HG03439 (cell line): ENCODE measurements at regions not wholly inside any gene's neighbourhood (a gene's known extent, or its start where the extent isn't known, plus 50 kb on each side); places are given as distances from the start of the nearest gene placed in this dataset.

Source experiments
- ATAC-seq: cut with Tn5 transposase; IDR thresholded peaks from one replicate; pipeline ENCODE4 v1.9.1; 2021; ENCODE audit warnings: mild to moderate bottlenecking, moderate library complexity; ENCODE audit not compliant: unreplicated experiment

DNA sequence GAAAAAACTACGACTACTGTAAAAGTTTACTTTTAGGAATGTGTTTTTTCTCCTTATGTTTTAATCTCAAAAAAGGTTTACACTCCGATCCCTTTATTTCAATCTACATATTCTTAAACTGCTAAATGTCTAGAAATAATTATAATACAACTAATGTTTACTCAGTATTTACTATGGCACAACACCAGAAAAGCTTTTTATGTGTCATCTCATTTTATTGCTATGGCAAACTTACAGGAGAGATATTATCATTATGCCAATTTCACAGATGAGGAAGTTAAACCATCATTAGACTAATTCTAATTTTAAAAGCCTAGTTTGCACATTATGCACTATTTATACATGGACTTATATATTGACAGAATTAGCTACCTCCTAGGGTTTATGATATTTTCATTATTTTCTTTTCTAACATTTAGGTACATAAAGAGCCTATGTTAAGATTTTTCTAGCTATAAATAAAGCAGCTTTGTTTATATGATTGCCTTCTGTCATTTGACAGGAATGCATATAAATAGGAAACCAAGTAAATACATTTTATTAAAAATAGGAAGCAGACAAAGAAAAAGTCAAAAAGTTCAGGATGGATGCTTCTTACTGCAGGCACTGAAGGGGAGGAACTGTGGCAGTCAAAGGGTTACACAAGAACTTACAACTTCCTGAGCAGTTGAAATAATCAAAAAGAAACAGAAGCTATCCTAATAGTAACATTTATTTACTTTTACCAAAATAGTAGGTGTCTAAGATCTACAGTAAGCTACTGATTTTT, 442.4 kb downstream of the LTN1 start:
- no peak for ATAC-seq

DNA sequence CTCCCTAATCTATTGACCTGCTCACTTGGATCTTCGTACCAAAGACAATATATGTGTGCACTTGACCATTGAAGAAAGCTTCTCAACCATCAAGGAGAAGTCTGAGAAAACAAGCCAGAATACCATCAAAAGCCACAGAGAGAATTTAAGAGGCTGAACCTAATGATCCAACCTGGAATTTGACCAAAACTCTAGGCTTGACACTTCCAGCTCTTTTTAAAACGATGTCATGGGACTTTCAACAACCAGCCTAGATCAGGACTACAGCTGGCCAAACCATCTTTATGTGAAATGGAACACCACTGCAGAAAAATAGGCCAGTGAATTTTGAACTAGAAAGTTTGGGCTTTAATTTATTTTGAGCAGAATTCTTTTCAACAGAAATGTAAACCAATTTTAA, 444.4 kb downstream of the LTN1 start:
- ATAC-seq = no peak

DNA sequence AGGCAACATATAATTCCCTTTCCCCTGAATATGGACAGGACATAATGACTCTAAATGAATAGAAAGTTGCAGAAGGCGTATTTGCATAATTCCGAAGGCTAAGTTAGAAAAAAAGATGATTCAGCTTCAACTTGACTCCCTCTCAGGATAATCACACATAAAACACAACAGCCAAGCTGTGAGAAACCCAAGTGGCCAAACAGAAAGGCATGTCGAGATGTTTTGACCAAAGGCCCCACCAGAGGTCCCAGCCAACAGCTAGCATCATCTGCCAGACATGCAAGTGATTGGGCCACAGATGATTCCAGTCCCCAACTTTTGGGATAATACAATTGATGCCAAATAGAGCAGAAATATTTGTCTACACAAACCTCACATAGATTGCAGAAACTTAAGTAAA, 444.9 kb downstream of the LTN1 start:
- no peak for ATAC-seq

DNA sequence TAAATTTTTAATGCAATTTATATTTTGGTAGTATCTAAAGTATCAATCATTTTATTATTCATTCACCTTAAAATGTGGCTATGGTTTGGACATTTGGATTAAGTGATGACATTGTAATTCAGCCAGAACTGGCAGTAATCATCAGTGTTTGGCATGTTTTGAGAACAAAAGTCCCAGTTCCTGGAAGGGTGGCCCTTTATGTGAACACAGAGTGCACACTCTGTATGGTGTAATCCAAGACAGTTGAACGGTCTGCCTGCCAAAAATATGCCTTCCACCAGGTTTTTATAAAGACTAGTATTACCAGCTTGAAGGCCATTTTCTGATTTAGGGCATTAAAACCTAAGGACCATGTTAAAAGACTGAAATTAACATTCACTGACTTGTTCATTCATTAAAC, 448.7 kb downstream of the LTN1 start:
- no peak for ATAC-seq

DNA sequence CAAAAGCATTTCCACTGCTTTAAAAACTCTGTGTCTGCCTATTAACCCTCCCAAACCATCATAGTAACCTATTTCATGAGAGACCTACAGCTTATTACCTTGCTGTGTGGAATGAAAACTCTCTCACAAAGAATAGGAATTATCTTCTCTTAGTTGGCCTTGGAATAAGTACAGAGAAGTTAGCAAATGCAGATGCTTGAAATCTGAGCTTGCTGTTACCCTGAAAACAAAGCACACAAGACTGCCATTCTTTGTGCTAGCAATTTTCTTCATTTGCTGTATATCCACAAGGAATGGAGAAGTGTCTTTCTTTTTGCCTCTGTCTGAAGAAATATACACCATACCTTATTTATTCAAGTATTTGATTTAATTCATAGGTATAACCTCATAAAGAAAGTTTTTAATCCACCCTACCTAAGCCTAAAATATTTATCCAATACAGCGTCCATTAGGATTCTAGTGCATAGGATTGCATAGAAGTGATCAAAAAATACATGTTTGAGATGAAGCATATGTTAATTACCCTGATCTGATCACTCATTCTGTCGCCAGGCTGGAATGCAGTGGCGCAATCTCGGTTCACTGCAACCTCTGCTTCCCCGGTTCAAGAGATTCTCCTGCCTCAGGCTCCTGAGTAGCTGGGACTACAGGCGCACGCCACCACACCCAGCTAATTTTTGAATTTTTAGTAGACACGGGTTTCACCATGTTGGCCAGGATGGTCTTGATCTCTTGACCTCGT, 451.1 kb downstream of the LTN1 start:
- no peak for ATAC-seq

DNA sequence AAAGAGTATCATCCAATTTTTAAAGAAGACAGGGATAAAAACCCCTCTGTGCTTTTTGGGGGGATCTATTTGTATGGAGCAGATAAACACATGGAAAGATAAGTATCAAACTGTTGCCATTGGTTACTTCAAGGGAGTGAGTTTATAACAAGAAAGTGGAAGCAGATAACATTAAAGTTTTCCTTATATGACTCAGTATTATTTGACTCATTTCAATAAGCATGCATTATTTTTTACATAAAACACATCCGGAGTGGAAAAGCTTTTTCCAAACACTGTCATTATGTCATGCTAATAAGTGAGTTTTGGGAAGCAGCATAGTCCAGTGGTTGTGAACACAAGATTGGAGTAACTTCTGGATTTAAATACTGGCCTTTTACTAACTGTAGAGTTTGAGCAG, 452.2 kb downstream of the LTN1 start:
- no peak for ATAC-seq

DNA sequence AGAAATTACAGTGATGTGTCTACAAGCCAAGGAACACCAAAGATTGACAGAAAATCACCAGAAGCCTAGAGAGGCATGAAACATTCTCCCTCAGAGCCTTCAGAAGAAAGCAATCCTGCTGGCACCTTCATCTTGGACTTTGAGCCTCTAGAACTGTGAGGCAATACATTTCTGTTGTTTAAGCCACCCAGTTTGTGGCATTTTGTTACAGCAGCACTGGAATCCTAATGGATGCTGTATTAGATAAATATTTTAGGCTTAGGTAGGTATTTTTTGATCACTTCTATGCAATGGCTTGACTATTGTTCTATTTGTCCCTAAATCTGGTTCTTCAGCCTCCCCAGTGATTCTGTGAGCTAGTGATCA, 453.1 kb downstream of the LTN1 start:
- no peak for ATAC-seq

DNA sequence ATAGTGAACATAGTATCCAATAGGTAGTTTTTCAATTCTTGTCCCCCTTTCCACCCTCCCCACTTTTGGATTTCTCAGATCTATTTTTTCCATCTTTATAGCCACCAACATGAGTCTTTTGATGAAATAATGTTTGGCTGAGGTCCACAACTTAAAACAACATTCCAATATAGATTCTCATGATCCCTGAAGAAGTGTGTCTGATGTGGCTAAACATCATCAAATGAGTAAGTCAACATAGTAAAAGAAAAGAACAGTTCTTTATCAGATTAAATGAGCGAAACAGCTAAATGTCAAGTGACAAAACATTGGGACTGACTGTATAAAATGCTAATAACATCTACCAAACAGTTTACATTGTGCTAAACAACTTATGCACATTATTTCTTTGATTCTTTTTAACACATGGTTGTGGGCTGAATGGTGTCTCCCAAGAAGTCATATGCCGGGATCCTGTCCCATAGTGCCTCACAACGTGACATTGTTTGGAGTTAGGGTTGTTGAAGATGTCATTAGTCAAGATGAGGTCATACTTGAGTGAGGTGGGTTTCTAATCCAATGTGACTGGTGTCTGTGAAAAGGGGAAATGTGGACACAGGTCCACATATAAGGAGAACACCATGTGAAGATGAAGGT, 453.6 kb downstream of the LTN1 start:
- no peak for ATAC-seq

DNA sequence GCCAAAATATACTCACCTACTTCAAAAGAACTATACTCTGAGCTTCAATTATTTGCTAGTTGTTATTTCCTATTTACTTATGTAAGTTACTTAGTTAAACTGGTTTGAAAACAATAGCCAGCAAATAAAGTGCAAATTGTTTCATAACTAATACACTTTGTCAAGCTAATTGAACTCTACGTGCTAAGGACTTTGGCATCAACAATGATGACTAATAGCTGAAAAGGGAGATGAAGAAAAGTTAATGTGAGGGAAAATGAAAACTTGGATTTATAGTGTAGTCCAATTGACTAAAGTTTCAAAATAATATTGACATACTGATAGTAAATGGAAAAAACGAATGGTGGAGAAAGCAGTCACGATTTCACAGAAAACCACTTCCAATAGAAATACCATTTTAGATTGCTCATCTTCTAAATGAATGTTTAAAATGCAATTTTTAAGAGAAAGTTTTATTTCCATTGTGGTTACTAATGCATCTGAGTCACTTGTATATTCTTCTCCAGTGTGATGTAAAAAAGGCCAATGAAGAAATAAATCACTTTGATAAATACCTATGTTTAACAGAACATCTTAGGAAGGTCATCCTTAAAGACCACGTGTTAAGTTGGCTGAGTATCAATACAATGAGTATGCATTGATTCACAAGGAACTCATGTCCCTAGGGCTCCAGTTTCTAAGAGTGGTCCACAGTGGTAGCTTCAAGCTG, 455.2 kb downstream of the LTN1 start:
- ATAC-seq = no peak

DNA sequence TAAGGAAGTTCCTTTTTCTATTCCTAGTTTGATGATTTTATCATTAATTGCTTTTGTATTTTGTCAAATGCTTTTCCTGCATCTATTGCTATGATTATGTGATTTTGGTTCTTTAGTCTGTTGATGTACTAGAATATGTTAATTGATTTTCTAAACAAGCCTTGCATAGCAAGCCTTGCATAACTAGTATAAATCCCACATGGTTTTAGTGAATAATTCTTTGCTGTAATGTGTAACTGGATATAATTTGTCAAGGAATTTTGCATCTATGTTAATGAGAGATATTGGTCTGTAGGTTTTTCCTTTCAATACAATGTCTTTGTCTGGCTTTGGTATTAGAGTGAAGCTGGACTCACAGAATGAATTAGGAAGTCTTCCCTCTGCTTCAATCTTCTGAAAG, 460.2 kb downstream of the LTN1 start:
- ATAC-seq = no peak

DNA sequence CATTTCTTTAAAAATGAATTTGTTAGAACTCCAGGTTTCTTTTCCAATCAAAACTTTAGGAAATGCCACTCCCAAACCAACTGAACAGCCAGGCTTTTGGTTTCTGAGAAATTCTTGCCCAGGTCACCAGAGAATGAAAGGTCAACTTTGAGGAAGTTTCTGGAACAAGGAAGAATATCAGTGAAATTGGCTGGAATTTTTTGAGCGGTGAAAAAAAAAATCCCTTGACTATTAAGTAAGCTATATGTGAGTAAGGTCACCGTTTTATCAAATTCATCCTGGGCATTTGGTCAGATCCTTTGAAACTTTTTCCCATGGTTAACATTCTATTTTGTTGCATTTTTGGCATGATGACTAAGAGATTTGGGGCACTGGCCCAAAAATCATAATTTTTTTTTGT, 469.3 kb downstream of the LTN1 start:
- no peak for ATAC-seq

DNA sequence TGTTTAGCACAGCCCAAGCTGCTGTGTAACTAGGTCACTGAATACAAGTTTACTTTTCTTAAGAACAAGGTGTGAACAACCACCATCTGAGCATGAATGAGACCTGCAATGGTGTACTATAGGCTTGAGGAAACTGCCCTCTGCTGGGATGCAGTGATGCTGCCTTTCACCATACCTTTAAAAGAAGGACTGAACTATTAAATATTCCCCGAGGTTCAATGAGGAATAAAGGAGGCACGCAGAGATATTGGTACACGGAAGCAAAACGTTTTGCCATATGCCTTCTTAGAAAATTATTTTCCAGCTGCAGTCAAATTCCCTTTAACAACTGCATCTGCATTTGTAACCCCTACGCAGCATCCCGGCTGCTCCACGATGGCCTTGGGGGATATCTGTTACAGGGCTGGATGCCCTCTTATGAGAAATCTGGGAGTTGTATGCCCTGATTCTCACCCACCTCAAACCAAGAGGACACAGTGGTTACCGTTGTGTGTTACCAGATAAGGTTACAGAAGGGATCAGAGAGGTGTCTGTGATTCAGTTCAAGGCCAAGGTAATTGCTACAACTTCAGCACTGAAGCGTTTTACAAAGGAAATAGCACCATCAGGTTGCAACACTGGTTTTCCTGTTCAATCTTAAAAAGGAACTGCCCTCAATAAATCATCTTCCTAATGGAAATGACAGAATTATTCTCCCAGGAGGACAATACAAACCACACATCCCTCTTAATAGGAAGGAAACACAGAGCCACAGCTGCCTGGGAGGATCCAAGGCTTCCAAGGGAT, 470.5 kb downstream of the LTN1 start:
- ATAC-seq = peak; percentile 47

DNA sequence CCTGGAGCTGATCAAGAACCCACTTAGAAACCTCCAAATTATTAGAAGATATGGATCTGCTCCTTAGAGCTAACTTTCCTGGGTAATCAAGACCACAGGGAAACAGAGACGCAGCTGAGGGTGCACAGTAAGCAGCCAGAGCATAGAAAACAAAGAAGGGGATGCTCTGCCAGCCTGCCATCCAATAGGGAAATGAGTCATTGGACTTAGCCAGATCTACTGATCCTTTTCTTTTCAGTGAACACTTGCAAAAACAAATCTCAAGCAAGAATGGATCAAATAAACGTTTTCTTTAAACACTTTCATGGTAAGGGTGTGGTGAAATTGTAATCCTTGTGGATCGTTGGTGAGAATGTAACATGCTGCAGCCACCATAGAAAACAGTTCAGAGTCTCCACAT, 474.0 kb downstream of the LTN1 start:
- no peak for ATAC-seq

DNA sequence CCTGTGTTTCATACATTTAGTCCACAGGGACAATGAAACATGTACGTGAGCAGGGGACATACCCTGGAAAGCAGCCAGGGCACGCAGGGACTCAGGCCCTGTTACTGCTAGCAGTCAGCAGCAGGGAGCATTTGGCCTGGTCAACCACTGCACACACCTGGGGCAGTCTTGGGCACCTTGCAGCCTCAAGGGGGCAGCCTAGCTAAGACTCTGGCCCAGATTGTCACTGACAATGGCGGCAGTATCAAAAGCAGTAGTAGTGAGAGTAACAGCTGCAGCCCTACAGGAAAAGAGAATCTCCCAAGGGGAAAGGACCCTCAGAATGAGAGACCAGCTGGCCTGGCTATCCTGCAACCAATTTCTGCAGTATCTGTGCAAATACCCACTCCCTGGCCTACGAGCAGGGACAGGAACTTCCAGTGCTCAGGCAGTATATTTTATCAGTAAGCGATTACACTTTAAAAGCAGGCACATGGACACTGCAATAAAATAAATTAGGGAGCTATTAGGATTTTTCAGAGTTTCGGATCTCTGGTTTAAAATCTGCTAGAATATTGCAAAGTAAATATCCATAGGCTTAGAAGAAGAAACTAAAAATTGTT, 475.6 kb downstream of the LTN1 start:
- ATAC-seq = peak; percentile 97

DNA sequence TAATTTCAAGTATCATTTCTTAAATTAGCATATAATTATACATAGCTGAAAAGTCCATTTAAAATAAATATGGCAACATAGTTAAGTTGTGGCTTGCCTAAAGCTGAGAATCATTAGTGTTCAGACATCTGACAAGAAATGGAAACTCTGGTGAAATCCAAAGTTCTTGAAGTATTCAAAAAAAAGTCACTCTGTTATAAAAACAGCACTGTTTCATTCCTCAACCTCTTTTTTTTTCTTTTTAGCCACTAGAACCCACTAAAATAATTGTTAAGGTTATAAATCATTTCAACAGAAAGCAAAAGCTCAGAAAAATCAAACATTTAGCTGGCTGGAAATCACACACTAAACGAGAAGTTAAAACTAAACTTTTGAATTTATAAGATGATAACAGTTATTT, 476.7 kb downstream of the LTN1 start:
- ATAC-seq = no peak

DNA sequence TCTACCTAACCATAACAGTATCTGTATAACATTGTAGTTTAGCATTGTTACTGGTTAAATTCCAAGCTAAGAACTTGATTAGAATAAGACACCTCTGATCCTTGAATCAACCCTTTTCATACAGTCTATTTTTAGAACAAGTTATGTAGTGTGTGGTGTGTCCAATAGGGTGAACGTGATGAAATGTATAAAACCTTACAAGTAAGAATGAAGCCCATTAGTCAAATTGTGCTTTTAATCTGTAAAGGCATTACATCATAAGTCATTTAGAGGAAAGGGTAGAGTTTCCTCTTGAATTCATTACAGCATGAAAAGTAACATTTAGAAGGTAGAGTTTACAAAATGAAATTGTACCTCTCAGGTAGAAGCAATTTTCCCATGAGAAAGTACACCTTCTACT, 479.2 kb downstream of the LTN1 start:
- no peak for ATAC-seq

DNA sequence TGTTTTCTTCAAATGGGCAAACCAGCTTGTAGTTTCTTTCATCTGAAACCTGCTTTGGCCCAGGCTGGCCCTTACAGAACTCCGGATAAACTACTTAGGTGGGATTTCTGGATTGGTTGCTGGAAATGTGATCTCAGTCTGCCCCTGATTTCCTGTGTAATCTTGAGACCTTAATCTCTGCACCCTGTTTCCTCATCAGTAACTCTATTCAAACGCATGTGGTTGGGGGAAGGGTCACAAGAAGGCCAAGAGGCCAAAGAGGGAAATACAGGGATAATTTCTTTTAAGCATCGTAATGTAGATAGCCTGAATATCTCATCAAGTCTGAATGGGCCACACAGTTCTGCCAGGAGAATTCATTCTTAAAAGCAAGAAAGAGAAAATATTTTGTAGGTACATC, 483.6 kb downstream of the LTN1 start:
- ATAC-seq = no peak

DNA sequence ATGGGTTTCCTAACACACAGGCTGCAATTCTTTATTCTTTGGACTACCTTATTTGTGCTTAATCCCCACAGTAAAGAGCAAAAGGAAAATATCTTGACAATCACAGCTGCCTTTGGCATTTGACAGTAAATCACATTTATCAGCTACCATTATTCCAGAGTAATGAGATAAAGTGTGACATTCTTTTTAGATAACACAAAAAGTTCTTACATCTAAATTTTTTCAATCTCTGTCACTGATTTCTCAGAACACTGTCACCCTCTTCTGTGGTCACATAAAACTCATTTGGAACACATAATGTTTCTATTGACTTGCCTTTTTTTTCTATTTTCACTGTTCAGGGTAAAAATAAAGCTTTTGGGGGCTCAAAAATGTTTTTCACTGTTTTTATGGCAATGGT, 484.6 kb downstream of the LTN1 start:
- no peak for ATAC-seq

DNA sequence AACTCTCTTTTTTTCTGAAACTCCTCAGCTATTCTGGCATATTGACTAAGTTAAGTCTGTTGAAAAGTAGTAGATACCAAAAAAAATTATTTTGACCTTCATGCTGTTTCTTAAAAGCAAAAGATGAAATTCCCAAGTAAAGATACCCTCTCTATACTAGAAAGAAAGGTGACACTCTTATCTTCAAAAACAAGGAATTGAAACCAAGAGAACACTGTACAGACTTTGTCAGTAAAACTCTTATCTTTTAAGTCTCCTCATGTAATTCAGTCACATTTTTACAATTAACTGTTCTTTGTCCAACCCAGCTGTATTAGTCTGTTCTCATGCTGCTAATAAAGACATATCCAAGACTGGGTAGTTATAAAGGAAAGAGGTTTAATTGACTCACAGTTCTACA, 496.2 kb downstream of the LTN1 start:
- ATAC-seq = no peak

DNA sequence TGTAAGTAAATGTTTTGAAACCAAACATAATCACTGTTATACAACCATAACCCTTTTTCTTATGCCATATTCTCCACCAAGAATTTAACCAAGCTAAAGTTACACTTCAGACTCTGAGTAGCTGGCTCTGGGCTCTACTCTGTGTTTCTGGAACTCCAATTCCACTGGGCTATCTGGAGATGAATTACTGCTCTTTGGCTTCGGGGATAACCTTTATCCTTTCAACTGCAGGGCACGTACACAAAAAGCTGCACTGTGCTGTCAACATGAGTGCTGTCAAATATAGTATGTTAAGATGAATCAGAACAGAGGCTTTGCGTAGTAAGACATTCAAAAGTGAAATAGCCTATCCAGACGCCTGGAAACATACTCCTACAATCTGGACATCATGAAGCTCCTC, 500.6 kb downstream of the LTN1 start:
- ATAC-seq = no peak
